Fibroblast of villous mesenchyme (primary cell): ENCODE measurements at regions not wholly inside any gene's neighbourhood (a gene's known extent, or its start where the extent isn't known, plus 50 kb on each side); places are given as distances from the start of the nearest gene placed in this dataset.

Experiments used
- DNase-seq: peaks from one replicate; pipeline ENCODE4 v3.0.0-alpha.2; 2010; ENCODE audit warnings: low read depth
- H3K4me3 ChIP-seq: 2 replicates; pipeline ENCODE4 v1.5.1; 2011; ENCODE audit warnings: low read depth, mild to moderate bottlenecking, low read length
- CTCF ChIP-seq: IDR thresholded peaks from 2 replicates; pipeline ENCODE4 v1.5.1; 2012; ENCODE audit warnings: low read depth, mild to moderate bottlenecking, low read length; ENCODE audit not compliant: insufficient read depth

- DNase-seq = no peak
- TF ChIP-seq CTCF = no peak
- H3K4me3 ChIP-seq = no peak overlapping the region
These were observed 138.1 kb upstream of the RMST start for GRCh38 chr12:97324471-97324870.

GRCh38 chr12:97335115-97335514, 127.5 kb upstream of the RMST start:
- TF ChIP-seq CTCF = no peak
- H3K4me3 ChIP-seq = no peak overlapping the region

GRCh38 chr12:97336900-97337751, 125.5 kb upstream of the RMST start:
- no peak for TF ChIP-seq CTCF
- H3K4me3 ChIP-seq = no peak overlapping the region
- DNase-seq = no peak

More at GRCh38 chr12:97335115-97335514, 127.5 kb upstream of the RMST start:
- DNase-seq = no peak

GRCh38 chr12:97342130-97342529, 120.5 kb upstream of the RMST start:
- no peak overlapping the region for H3K4me3 ChIP-seq
- DNase-seq = no peak
- no peak for TF ChIP-seq CTCF

- no peak overlapping the region for H3K4me3 ChIP-seq
- DNase-seq = no peak
- TF ChIP-seq CTCF = no peak
These were observed 114.6 kb upstream of the RMST start for GRCh38 chr12:97347956-97348355.

GRCh38 chr12:97358361-97358760, 104.2 kb upstream of the RMST start:
- no peak for DNase-seq
- no peak overlapping the region for H3K4me3 ChIP-seq
- TF ChIP-seq CTCF = no peak
